Inferior parietal cortex (tissue), 1 donor: ENCODE measurements at regions not wholly inside any gene's neighbourhood (a gene's known extent, or its start where the extent isn't known, plus 50 kb on each side); places are given as distances from the start of the nearest gene placed in this dataset.

Experiments
- DNase-seq: peaks from one replicate; pipeline ENCODE4 v3.0.0-alpha.2; 2016; ENCODE audit errors: extremely low spot score

DNA sequence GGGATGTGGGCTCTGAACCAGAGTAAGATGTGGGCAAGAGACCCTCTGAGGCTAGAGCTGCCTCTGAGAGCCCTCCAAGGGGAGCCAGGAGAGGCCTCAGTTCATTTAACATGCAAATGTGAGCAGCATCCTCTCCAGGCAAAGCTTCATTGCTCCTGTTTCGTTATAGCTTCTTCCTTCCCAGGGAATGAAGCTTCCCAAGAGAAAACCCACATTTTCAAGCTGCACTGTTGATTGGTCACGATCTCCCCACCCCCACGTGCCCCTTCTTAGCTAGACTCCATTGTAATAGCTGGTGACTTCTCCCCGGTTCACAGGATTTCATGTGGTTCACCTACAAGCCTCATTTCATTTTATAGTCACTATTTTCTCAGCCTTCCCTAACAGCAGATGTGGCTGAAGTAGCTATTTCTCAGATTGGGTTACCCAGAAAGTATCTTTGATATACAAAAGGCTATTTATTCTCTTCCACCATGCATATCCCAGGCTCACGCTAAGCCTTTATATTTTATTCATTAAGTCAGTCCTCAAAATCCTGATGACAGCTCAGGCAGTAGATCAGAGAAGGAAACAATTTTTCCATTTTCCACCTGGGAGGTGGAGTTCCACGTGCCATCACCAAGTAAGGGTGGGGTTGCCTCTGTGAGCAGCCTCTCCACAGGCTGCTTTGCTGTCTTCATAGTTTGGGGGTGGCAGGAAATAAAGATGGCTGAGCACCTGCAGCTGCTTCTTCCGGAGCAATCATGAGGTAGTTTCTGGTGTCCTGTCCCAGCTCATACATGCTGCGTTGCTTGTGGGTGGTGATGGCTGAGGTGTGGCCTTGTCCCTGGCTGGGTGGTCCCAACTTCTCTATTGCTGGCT, 178.3 kb upstream of the RAB4A start:
- no peak for DNase-seq

DNA sequence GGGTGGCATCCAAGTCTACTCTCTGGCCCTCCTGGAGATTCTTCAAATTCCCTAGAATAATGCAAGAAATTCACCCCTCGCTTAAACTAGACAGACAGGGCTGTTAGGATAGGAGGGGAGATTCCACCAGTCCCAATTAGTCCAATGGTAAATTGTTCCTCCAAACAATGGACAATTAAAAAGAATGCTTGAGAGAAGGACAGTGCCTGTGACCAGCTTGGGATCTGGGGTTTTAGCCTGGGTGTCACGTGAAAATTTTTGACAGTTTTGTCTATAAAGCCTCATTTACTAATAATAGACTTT, 177.7 kb upstream of the RAB4A start:
- DNase-seq = no peak

DNA sequence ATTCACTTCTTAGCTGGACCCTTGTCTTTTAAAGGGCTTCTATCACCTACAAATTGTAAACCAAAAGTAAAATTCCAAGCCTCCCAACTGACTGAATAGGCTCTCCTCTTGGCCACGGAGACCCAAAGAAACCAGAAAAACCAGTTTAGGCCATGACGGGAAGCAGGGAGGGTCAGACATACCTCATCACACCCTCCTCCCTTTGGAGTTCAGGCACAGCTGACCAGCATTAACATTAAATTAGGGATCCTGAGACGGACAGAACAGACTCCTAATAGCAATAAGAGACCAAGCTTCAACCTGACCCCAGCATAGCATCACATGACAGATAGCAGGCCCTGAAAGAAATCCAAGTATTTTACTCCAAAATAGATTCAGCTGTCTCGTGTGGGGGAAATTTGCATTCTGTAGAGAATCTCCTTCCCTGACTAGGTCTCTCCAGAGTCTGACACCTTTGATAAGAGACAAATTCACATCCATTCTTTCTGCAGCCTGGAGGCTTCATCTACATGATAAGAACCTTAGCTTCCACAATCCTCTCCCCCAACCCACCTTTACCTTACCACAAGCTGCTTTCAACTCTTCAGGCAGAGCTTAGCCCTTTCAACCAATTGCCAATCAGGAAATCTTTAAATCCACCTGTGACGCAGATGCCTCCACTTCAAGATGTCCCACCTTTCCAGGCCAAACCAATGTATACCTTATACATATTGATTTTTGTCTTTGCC, 177.1 kb upstream of the RAB4A start:
- DNase-seq = no peak

DNA sequence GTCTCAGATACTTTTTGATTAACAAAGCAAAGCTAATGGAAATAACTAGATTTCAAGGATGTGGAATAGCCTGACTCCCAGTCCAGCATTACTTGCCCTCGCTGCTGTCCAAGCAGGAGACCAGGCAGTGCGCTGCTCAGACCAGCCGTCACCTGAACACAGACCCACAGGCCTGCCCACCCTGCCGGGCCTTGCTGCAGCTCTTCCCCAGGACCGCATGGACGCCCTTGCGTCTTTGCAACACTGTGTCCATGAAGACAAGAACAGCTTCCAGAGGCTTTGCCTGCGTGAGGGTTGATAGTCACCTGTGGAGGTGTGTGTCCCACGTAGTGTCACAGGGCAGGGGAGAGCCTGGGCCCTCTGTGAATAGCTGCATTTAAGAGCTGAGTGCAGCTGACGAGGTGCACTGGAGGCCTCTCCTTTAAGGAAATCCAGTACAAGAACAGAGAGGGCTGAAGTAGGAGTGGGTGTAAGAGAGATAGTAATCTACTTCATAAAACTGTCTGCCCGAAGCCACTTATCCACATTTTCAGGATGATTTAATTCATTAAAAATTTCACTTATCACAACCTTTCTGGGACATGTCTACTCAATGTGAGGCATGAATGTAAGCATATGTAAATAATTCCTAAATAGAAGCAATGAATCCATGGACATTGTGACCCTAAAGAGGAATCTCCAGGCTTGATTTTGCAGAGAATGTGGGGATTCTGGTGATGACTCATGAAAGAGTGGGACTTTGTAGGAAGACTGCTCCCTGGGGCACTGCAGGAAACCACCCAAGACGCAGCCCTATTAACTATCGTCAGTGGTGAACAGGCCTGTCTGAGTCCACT, 176.2 kb upstream of the RAB4A start:
- DNase-seq = no peak

DNA sequence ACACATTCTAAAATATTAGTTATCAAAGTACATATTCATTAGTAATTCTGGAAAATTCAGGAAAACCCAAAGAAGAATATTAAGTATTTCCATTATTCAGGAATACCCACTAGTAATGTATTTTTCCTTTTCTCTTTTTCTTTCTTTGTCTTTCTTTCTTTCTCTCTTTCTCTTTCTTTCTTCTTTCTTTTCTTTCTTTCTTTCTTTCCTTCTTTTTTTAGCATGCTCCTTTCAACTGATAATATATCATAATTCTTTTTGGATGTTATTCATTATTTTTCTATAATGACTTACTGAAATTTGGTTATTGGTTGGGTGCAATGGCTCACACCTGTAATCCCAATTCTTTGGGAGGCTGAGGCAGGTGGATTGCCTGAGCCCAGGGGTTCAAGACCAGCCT, 175.6 kb upstream of the RAB4A start:
- DNase-seq = no peak

DNA sequence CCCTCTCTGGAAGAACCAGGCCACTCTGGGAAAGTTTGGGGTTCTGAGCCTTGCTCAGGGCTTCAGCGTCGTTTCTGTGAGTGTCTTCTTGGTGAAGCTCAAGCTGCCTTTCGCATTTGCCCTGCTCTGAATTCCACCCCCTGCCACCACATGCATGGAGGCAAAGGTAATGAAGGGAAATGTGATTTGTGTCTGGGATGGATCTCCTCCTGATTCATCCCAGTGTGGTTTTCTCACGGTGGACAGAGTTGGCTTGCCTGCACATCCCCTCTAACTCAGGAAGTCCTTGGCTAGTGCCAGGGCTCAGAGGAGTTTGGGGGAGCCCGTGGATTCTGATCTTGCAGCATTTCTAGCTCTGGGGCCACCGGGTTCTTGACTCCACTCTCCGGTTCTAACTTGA, 173.6 kb upstream of the RAB4A start:
- DNase-seq = no peak

DNA sequence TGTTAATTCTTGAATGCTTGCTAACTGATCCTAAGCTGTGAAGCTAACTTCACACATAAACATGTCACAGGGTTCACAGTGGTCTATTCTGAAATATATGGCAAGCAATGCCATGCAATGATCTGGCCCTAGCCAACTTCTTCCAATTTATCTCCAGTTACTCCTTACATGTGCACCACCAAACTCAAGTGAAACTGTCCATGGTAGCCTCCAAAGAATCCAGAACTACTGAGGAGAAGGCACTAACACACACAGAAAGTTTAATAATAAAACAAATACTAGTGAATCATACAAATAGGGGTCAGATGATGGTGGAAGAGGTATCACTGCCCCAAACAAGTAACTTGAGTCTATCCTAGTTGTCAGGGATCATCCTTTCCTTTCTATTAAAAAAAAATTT, 172.6 kb upstream of the RAB4A start:
- DNase-seq = no peak

DNA sequence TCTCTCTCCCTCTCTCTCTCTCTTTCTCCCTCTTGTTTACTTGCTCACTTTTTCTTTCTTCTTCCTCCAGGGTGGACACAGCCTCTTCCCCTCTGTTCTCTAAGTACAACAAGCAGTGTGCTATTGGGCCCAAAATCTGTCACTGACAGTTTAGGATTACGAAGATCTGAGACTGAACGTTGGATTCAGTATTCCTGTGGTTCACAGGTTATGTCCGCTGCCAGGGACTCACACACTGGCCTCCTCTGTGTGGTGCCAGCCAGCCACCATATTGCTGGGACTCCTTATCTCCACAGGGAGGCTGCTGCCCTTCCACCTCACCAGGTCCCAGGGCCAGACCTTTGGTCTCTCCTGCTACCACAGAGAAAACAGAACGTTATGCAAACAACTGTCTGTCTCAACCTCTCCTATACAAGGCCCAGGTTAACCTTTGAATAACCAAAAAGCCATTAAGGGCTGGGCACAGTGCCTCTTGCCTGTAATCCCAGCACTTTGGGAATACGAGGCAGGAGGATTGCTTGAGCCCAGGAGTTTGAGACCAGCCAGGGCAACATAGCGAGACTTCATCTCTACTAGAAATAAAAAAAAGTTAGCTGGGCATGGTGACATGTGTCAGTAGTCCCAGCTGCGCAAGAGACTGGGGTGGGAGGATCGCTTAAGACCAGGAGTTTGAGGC, 171.9 kb upstream of the RAB4A start:
- DNase-seq = no peak

DNA sequence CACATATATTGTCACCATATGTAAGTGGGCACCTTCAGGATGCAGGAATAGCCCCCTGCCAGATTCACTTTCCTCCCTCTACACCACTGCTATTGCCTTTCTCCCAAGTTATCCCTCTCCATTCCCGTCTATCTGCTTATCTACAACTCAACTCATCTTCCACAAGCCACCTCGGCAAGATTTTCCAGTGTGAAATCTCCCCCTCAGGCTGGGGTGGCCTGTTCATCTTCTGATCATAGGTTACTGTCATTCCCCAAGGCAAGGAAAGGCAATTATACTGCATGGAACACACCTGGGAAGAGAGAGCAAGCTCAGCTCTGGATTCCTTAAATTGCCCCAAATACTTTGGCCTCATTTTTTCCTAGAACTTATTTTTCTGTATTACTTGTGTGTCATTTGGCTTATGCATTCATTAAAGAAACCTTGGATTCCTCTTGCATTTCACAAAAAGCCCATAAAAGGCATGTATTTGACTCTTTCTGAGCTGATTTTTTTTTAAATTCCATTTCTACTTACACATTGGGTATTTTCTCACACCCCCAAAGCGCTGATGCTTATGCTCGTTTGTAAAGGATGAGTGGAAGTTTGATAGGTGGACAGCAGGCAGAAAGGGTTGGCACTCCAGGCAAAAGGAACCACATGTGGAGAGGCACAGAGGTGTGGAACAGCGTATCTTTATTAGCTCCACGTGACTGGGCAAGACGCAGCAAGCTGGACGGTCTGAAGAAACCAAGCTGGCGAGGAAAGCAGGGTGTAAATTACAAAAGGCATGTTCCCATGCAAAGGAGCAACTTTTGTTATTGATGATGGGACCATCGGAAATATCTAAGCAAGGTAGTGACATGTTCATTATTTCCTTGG, 169.7 kb upstream of the RAB4A start:
- DNase-seq = no peak

DNA sequence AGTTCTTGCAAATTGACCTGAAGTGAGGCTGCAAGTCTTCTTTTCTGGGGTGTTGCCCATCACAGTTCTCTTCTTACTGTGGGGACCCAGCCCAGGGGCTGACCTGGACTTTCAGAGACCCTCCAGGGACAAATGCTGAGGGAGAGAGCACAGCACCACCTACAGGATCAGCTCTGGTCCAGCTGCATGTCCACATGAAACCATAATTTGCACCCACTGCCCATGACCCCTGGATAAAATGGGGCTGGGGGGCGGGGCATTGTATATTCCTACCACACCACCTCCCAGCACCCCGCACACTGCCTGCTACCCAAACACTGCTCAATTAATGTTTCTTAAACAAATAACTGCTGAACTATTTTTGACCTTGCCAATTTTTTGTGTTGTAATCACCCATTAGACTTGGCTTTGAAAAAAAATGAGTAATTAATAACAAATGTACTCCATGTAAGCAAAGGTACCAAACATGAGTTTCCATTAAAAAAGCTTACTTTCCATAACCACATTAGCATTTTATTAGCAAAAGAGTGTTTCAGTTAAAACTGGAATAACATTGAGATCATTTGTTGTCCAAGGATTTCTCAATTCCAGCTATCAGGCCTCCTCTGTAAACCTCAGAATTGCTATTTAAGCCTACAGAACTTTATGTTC, 168.0 kb upstream of the RAB4A start:
- no peak for DNase-seq

DNA sequence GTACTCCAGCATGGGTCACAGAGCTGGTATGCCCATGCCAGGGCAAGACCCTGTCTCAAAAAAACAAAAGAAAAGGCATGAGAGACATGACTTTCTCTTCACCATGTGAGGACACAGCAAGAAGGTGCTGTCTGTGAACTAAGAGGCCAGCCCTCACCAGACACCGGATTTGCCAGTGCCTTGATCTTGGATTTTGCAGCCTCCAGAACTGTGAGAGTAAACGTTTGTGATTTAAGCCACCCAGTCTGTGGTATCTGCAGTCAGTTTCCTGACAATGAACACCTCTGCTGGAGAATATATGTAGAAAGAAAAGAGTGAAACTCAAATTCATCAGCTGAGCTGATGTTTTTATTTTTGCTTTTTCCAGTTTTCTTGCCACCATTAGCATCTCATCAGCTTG, 166.3 kb upstream of the RAB4A start:
- DNase-seq = no peak

DNA sequence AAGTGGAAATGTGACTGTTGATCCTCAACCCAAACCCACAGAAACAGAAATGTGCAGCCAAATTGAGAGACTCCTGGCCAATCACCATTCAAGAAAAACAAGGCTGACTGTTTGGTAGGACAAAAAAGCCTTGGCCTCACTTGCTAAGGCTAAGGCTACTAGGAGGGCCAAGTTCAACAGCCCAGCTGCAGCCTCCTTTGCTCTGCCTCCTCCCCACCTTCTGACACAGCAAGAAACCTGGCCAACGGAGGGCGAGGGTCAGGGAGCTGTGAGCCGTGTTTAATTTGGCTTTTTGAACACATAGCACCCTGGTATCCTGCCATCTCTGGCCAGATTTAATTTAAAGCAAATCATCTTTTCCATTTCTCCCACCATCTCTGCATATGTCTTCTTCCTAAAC, 165.8 kb upstream of the RAB4A start:
- no peak for DNase-seq

DNA sequence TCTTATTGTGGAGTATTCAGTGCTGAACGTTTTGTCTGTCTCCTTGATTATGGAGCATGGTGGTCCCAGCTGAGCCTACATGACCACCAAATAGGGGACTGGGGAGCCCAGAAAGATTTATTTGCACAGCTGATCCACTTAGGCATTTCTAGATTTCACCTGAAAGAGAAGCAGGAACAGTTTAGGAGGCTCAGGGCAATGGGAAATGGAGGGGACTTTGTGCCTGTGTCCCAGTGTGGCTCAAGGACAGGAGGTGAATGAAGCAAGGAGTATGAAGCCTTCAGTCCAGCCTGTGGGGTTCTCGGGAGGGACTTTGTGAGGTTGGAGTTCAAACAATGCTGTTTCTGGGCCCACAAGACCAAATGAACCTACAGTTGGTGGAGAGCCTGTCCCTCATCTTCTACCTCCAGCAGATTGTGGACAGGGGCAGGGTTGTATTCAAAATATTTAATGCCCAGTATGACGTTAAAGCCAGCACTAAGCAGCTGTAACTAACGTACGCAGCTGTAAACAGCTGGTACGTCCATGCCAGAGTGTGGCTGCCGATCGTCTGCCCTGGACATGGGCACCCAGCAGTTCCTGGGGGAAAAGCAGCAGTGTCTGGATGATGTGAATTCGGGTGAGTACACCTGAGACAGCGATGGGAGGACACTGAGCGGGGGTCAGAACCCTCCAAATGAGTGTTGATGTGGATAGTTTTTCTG, 164.9 kb upstream of the RAB4A start:
- no peak for DNase-seq

DNA sequence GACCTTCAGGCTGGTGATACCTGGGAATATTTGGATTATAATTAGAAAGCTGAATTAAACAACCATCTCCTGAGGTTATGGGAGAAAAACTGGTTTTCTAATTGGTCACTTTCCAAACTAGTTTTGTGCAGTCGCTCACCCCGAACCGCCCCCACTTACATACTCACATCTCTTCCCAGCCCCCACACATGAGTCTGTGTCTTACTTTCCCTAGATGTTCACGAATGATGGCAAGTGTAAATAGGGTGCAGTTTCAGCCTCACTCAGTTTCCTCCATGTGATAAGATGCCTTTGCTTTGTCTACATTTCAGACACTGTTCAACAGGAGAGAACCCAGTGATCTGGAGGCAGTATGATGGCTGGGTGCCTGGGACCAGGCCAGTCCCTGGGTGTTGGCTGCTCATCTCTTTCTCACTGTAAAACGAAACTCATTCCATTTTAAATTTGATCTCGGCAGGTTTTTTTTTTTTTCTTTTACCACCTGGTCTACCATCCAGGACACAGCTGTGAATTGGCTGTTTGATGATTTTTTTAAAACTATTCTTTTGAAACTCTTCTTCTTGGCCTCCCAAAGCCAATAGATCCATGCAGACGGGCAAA, 164.3 kb upstream of the RAB4A start:
- DNase-seq = no peak

DNA sequence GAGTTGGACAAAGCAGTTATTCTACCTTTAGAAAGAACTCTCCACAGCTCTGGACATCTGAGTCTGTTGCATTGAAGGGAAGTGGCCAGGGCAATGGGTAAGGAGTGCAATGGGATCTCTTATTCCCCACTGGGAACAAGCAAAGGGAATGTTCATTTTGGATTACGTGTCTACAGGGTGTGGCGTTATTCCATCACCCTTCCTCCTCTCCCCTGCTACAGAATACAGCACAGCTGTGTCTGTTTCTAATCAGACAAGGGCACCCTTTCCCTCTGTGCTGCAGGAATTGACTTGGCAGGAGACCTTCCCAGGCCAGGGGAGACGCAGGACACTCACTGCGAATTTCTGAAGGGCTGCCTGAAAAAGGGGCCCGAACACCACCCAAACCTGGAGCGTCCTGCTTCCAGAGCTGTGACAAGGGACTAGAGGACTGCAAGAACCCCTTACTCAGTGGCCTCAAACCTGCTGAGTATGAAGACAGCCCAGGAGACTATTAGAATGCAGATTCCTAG, 163.6 kb upstream of the RAB4A start:
- no peak for DNase-seq

DNA sequence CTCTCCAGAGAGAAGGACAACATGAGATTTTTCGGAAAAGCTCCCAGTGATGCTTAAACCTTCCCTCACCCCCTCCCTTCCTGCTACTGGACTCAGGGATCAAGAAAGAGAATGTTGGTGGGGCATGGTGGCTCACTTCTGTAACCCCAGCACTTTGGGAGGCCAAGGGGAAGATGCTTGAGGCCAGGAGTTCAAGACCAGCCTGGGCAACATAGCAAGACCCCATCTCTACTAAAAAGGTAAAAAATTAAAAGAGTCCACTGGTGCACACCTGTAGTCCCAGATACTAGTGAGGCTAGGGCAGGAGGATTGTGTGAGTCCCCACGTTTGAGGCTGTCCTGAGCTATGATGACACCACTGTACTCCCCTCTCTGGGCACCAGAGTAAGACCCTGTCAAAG, 162.9 kb upstream of the RAB4A start:
- no peak for DNase-seq

DNA sequence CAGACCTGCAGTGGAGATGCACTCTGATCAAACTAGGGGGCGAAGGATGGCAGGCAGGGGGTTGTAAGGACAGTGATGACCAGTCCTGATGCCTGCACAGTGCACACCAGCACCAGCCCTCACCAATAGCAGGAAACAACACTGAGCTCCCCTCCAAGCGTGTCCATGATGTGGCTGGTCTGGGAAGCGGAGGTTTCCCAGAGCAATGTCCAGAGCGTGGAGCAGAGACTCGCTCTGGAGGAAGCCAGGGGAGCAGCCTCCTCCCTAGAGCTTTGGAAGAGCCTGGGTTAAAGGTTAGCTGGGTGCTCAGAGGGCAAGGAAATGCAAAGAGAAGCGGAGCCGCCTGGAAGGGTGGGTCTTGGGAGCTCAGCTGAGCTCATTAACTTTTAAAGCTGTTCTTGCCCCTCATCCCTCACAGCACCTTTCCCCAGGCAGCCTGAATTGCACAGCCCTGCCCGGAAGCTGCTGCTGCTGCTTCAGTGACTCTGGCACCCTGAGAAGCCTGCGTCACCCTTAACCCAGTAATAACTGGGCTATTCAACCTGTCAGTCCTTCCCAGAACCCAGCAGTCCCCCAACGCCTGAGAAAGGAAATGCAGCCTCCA, 162.2 kb upstream of the RAB4A start:
- no peak for DNase-seq

DNA sequence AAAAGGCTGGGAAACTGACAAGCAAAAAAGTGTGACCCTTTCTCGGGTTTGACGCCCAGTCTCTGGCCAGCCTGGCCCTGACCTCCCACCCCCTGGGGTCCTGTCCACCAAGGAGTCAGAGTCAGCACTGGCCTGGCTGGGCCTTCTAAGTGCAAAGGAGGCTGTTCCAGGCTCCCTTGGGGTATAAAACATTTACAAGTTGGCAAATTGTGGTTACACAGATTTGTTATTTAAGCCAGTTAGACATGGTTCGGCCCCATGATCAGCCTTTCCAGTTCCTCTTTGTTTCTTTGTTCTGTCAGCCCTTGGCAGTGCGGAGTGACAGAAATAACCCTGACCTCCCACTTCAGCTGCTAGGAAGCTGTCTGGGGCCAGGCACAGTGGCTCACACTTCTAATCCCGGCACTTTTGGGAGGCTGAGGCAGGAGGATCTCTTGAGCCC, 161.6 kb upstream of the RAB4A start:
- DNase-seq = no peak

DNA sequence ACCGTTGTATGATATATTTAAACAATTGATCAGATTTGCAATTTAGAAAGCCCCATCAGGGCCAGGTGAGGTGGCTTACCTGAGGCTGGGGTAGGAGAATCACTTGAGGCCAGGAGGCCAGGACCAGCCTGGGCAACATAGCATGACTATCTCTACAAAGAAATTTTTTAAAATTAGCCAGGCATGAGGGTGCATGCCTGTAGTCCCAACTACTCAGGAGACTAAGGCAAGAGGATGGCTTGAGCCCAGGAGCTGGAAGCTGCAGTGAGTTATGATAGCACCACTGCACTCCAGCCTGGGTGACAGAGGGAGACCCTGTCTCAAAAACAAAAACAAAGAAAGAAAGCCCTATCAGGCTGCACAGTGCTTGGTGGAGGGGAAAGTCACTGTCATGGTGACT, 159.9 kb upstream of the RAB4A start:
- DNase-seq = no peak
